ENCODE measurements at regions not wholly inside any gene's neighbourhood (a gene's known extent, or its start where the extent isn't known, plus 50 kb on each side); places are given as distances from the start of the nearest gene placed in this dataset.

- TF ChIP-seq E2F5 (CRISPR knock-in tag; IDR thresholded peaks at IDR 0.05) = no peak
- 0 out of 2 replicates have a peak, but pooled peaks have one; percentile 30 for TF ChIP-seq EP400 (IDR thresholded peaks at IDR 0.05)
- 0 out of 2 replicates have a peak, but pooled peaks have one; percentile 49 for TF ChIP-seq HDAC2 (IDR thresholded peaks at IDR 0.05)
- peak; percentile 91 for TF ChIP-seq MAFG (tag; conservative IDR thresholded peaks at IDR 0.05)
- TF ChIP-seq NR4A1 (CRISPR knock-in tag; IDR thresholded peaks at IDR 0.05) = no peak
- TF ChIP-seq NR4A1 (tag; IDR thresholded peaks at IDR 0.05) = 0 out of 2 replicates have a peak, but pooled peaks have one; percentile 37
These were observed 107.3 kb upstream of the FOXN2 start (continued) for GRCh38 chr2:48207201-48207641.

DNA sequence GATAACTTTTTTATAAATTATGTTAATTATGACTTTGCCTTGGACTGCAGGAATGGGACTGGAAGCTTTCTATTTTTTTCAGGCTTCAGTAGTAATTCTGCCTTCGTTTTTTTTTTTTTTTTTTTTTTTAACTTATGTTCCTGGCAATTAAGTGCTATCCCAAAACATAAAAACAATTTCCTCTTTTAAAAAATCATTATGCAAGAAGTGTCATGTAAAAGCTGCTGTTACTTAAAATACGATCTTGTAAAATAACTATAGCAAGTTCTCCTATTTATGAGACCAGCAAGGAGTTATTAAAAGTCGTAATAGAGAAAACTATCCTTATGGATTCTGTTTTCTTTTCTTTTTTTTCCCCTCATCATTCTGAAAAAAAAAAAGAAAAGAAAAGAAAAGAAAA lies 106.6 kb upstream of the FOXN2 start:
- intact Hi-C loops (cut with micrococcal nuclease) (no loop called here), in situ Hi-C loops (cut with MboI) (no loop called here)
- ChIA-PET CTCF (ENCODE audit: low intra/inter-chr PET ratio) (no interaction called here), POLR2A (interaction anchor here (1.3 kb wide), 1 partner anchor 13 kb away, joined by 3 read pairs; no protein-coding TSS in a partner anchor)
- no peak for FAIRE-seq
- H3K4me1 ChIP-seq (replicated peaks in 1 of 2; ENCODE audit: control insufficient read depth in 2 of 2, insufficient read depth in 2 of 2, low read length in 2 of 2) = peaks cover 3 to 24% of the 10 kb centered on the region in 2 experiments; a peak in 3 of 5 replicates
- H3K79me2 ChIP-seq (ENCODE audit: control insufficient read depth, insufficient read depth, low read length) = no peaks in the 10 kb centered on the region
- H3K27ac ChIP-seq (ENCODE audit: extremely low read depth, low read depth, low read length) = no peak overlapping the region
- ATAC-seq = no peak
- TF ChIP-seq, protein P1, sequence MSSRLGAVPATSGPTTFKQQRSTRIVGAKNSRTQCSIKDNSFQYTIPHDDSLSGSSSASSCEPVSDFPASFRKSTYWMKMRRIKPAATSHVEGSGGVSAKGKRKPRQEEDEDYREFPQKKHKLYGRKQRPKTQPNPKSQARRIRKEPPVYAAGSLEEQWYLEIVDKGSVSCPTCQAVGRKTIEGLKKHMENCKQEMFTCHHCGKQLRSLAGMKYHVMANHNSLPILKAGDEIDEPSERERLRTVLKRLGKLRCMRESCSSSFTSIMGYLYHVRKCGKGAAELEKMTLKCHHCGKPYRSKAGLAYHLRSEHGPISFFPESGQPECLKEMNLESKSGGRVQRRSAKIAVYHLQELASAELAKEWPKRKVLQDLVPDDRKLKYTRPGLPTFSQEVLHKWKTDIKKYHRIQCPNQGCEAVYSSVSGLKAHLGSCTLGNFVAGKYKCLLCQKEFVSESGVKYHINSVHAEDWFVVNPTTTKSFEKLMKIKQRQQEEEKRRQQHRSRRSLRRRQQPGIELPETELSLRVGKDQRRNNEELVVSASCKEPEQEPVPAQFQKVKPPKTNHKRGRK (tag; IDR thresholded peaks at IDR 0.05) = peak; percentile 68; the same call in 1 of the 2 replicates
- TF ChIP-seq ADNP (tag; IDR thresholded peaks at IDR 0.05) = 0 out of 2 replicates have a peak, but pooled peaks have one; percentile 37
- no peak for TF ChIP-seq ZNF197 (CRISPR knock-in tag; IDR thresholded peaks at IDR 0.05; ENCODE audit: low read depth)
- H3K36me3 ChIP-seq (ENCODE audit: control insufficient read depth, insufficient read depth, low read length) = no peaks in the 10 kb centered on the region
- no peaks in the 10 kb centered on the region for H3K27me3 ChIP-seq (ENCODE audit: control insufficient read depth in 2 of 2, insufficient read depth in 2 of 2, low read length in 2 of 2)
- no peaks in the 10 kb centered on the region for H4K20me1 ChIP-seq (replicated peaks; ENCODE audit: control insufficient read depth, insufficient read depth, low read length)
- H3K4me3 ChIP-seq = no peak overlapping the region
- BruUV-seq (replicated peaks) = no TSS peak
- DNase-seq (ENCODE audit: extremely low read depth in 1 of 4, low spot score in 3 of 4) = no peak
- no peaks in the 10 kb centered on the region for H3K9me1 ChIP-seq (ENCODE audit: control insufficient read depth, insufficient read depth, low read length)
- H3K9ac ChIP-seq (ENCODE audit: insufficient read depth in 1 of 2, low read depth in 2 of 2, low read length in 2 of 2) = no peak overlapping the region
- 50% methylated on average over 3 of the region's 3 CpGs for WGBS (ENCODE audit: insufficient coverage, low coverage, missing lambda C conversion rate)
- H3K4me2 ChIP-seq (ENCODE audit: insufficient read depth, low read length) = no peak overlapping the region
- no peaks in the 10 kb centered on the region for H3K9me3 ChIP-seq (replicated peaks; ENCODE audit: control insufficient read depth, insufficient read depth, low read depth, low read length)
- H2AFZ ChIP-seq (ENCODE audit: low read depth, low read length) = no peak overlapping the region

Measured in K562 (cell line).